ENCODE measurements at regions not wholly inside any gene's neighbourhood (a gene's known extent, or its start where the extent isn't known, plus 50 kb on each side); places are given as distances from the start of the nearest gene placed in this dataset.

- no peaks in the 10 kb centered on the region for H3K36me3 ChIP-seq
These were observed 379.7 kb upstream of the IRX2 start for GRCh38 chr5:3131161-3131560.

GRCh38 chr5:3129252-3129651, 377.8 kb upstream of the IRX2 start:
- Histone ChIP-seq H3K9me3 (no peaks in the 10 kb centered on the region), H3K27ac (no peak overlapping the region), H3K36me3 (no peaks in the 10 kb centered on the region), H3K4me1 (no peaks in the 10 kb centered on the region), H3K27me3 (no peaks in the 10 kb centered on the region), H3K4me3 (replicated peaks in 1 of 3) (no peak overlapping the region)
- DNase-seq, result no peak
- TF ChIP-seq POLR2A (IDR thresholded peaks at IDR 0.05), result no peak
- TF ChIP-seq, protein P1, sequence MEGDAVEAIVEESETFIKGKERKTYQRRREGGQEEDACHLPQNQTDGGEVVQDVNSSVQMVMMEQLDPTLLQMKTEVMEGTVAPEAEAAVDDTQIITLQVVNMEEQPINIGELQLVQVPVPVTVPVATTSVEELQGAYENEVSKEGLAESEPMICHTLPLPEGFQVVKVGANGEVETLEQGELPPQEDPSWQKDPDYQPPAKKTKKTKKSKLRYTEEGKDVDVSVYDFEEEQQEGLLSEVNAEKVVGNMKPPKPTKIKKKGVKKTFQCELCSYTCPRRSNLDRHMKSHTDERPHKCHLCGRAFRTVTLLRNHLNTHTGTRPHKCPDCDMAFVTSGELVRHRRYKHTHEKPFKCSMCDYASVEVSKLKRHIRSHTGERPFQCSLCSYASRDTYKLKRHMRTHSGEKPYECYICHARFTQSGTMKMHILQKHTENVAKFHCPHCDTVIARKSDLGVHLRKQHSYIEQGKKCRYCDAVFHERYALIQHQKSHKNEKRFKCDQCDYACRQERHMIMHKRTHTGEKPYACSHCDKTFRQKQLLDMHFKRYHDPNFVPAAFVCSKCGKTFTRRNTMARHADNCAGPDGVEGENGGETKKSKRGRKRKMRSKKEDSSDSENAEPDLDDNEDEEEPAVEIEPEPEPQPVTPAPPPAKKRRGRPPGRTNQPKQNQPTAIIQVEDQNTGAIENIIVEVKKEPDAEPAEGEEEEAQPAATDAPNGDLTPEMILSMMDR (IDR thresholded peaks at IDR 0.05), result no peak
- WGBS, 2 donors, result 96% methylated on average over 4 of the region's 4 CpGs
- intact Hi-C loops (cut with DNase I), result no loop called here

More at GRCh38 chr5:3131161-3131560, 379.7 kb upstream of the IRX2 start:
- Histone ChIP-seq H3K27me3 (no peaks in the 10 kb centered on the region), H3K4me3 (replicated peaks in 1 of 3) (no peak overlapping the region), H3K27ac (no peak overlapping the region), H3K4me1 (no peaks in the 10 kb centered on the region), H3K9me3 (no peaks in the 10 kb centered on the region)
- WGBS, 2 donors, result 56 to 73% methylated on average over 8 of the region's 8 CpGs
- intact Hi-C loops (cut with DNase I), result no loop called here
- no peak for DNase-seq
- TF ChIP-seq, protein P1 (IDR thresholded peaks at IDR 0.05), result no peak
- TF ChIP-seq POLR2A (IDR thresholded peaks at IDR 0.05), result no peak

- H3K4me3 ChIP-seq (replicated peaks in 1 of 3), result no peak overlapping the region
- H3K4me1 ChIP-seq, result no peaks in the 10 kb centered on the region
- intact Hi-C loops (cut with DNase I), result no loop called here
- 88 to 91% methylated on average over 9 of the region's 9 CpGs for WGBS, 2 donors
- no peaks in the 10 kb centered on the region for H3K9me3 ChIP-seq
- no peak overlapping the region for H3K27ac ChIP-seq
- H3K36me3 ChIP-seq, result no peaks in the 10 kb centered on the region
- no peak for DNase-seq
- H3K27me3 ChIP-seq, result no peaks in the 10 kb centered on the region
- TF ChIP-seq, protein P1 (IDR thresholded peaks at IDR 0.05), result no peak
- no peak for TF ChIP-seq POLR2A (IDR thresholded peaks at IDR 0.05)
These were observed 376.0 kb upstream of the IRX2 start for GRCh38 chr5:3127423-3127911.

DNA sequence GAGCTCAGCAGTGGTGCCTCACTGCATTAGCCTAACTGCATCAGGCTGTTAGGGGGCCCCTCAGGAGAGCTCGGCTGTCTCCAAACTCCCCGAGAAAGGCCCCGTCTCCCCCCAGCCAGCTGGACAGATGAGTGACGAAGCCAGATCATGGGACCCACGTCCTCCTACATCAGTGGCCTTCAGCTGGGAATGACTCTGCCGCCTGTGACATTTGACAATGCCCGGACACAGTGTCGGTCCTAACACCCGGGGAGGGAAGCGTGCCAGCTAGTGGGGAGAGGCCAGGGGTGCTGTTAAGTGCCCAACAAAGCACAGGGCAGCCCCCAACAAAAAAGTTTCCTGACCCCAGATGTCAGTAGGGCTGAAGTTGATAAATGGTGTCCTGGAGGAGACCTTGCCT, 375.2 kb upstream of the IRX2 start:
- intact Hi-C loops (cut with DNase I), result no loop called here

DNA sequence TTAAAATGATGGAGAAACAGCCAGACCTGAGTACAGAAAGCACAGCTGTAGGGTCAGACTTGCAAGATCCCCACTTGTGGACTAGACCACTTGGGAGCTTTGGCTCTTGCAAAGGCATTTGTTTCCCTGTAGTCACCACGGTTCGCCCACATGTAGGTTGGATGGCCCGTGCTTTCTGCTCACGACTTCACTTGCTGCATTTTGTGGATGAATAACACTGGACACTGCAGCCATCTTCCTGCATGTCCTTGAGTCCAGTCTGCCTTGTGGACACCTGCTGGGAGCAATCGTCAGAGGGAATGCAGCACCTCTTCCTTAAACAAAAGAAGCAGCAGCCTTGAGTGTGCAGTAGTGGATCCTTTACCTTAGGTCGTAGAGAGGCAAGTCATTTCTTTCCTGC, 372.9 kb upstream of the IRX2 start:
- 76 to 92% methylated on average over 6 of the region's 6 CpGs for WGBS, 2 donors
- no peak for DNase-seq
- no peaks in the 10 kb centered on the region for H3K9me3 ChIP-seq
- no peaks in the 10 kb centered on the region for H3K27me3 ChIP-seq
- no peak overlapping the region for H3K27ac ChIP-seq
- no peaks in the 10 kb centered on the region for H3K36me3 ChIP-seq
- H3K4me3 ChIP-seq (replicated peaks in 1 of 3), result no peak overlapping the region
- no peaks in the 10 kb centered on the region for H3K4me1 ChIP-seq
- no peak for TF ChIP-seq POLR2A (IDR thresholded peaks at IDR 0.05)
- TF ChIP-seq, protein P1 (IDR thresholded peaks at IDR 0.05), result no peak
- intact Hi-C loops (cut with DNase I), result no loop called here

More for the DNA sequence above, 375.2 kb upstream of the IRX2 start:
- no peak for TF ChIP-seq POLR2A (IDR thresholded peaks at IDR 0.05)
- TF ChIP-seq, protein P1 (IDR thresholded peaks at IDR 0.05), result no peak
- no peak for DNase-seq
- Histone ChIP-seq H3K9me3 (no peaks in the 10 kb centered on the region), H3K27ac (no peak overlapping the region), H3K4me1 (no peaks in the 10 kb centered on the region), H3K4me3 (replicated peaks in 1 of 3) (no peak overlapping the region), H3K27me3 (no peaks in the 10 kb centered on the region), H3K36me3 (no peaks in the 10 kb centered on the region)
- 62 to 78% methylated on average over 8 to 10 of the region's 10 CpGs for WGBS, 2 donors

All from thyroid gland (tissue), 4 donors.